ENCODE measurements at regions not wholly inside any gene's neighbourhood (a gene's known extent, or its start where the extent isn't known, plus 50 kb on each side); places are given as distances from the start of the nearest gene placed in this dataset.

DNA sequence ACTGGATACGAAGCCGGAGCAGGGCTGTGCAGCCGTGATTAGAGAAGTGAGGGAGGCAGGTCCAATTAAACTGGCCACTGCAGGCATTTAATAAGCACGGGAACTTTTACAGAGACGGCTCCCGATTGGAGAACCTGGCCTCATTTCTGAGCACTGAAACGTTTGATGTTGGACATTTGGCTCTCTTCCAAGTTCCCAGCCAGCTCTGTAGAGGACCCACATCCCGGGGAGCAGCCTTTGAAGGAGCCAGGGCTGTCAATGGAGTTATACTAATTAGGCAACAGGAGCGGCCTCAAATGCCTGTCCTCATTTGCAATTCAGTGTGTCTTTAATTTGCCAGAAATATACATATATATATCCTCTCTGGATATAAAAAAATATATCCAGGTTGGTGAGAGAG, 499.4 kb upstream of the C16orf82 start:
- H3K9me3 ChIP-seq (ENCODE audit: low read length): no peaks in the 10 kb centered on the region
- H3K36me3 ChIP-seq (replicated peaks in 1 of 2; ENCODE audit: control insufficient read depth in 1 of 2, insufficient read depth in 2 of 2, low read length in 2 of 2): no peaks in the 10 kb centered on the region
- H3K79me2 ChIP-seq (ENCODE audit: insufficient read depth, low read length): no peaks in the 10 kb centered on the region
- no peaks in the 10 kb centered on the region for H3K4me1 ChIP-seq (ENCODE audit: insufficient read depth, low read length)
- in situ Hi-C loops (cut with HindIII; ENCODE audit: extremely low pct_ligation_motif_present, low pct_unique_long_range_greater_than_20kb) (loop anchor here (25.0 kb wide), 1 partner anchor 730 kb away; no protein-coding TSS in a partner anchor), intact Hi-C loops (cut with micrococcal nuclease; ENCODE audit: unreplicated experiment) (loop anchor here (5.0 kb wide), 1 partner anchor 730 kb away; no protein-coding TSS in a partner anchor)
- DNase-seq (ENCODE audit: low spot score): no peak
- no peak overlapping the region for H3K4me3 ChIP-seq (replicated peaks in 1 of 3; ENCODE audit: insufficient read depth in 1 of 3, low read depth in 2 of 3, low read length in 3 of 3)
- no peaks in the 10 kb centered on the region for H4K20me1 ChIP-seq (ENCODE audit: insufficient read depth, low read length)
- CTCF ChIA-PET (ENCODE audit: low intra/inter-chr PET ratio, low total read pairs): no interaction called here
- FAIRE-seq: no peak
- no peak for ATAC-seq
- BruUV-seq (replicated peaks): no TSS peak
- POLR2A ChIA-PET: no interaction called here
- no peak overlapping the region for H3K27ac ChIP-seq (ENCODE audit: extremely low read length, insufficient read depth, low read length)
- WGBS (ENCODE audit: low lambda C conversion rate): 7% methylated on average over 9 of the region's 9 CpGs
- H3K4me2 ChIP-seq (ENCODE audit: low read depth, low read length): no peak overlapping the region
- H3K9ac ChIP-seq (ENCODE audit: insufficient read depth, low read depth, low read length): no peak overlapping the region
- TF ChIP-seq DNMT1 (CRISPR knock-in tag; IDR thresholded peaks at IDR 0.05) (no peak), ZNF549 (CRISPR knock-in tag; IDR thresholded peaks at IDR 0.05) (no peak), MAZ (IDR thresholded peaks at IDR 0.05; ENCODE audit: borderline replicate concordance, low read depth, low read length) (no peak), MAZ (CRISPR knock-in tag; IDR thresholded peaks at IDR 0.05; ENCODE audit: low read depth) (no peak), PHF20 (CRISPR knock-in tag; IDR thresholded peaks at IDR 0.05) (no peak), ZNF280B (CRISPR knock-in tag; IDR thresholded peaks at IDR 0.05; ENCODE audit: borderline replicate concordance) (no peak), PHF8 (CRISPR knock-in tag; IDR thresholded peaks at IDR 0.05) (no peak)
- TF ChIP-seq, protein P1, sequence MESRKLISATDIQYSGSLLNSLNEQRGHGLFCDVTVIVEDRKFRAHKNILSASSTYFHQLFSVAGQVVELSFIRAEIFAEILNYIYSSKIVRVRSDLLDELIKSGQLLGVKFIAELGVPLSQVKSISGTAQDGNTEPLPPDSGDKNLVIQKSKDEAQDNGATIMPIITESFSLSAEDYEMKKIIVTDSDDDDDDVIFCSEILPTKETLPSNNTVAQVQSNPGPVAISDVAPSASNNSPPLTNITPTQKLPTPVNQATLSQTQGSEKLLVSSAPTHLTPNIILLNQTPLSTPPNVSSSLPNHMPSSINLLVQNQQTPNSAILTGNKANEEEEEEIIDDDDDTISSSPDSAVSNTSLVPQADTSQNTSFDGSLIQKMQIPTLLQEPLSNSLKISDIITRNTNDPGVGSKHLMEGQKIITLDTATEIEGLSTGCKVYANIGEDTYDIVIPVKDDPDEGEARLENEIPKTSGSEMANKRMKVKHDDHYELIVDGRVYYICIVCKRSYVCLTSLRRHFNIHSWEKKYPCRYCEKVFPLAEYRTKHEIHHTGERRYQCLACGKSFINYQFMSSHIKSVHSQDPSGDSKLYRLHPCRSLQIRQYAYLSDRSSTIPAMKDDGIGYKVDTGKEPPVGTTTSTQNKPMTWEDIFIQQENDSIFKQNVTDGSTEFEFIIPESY (CRISPR knock-in tag; IDR thresholded peaks at IDR 0.05): no peak
- TF ChIP-seq, protein P2, sequence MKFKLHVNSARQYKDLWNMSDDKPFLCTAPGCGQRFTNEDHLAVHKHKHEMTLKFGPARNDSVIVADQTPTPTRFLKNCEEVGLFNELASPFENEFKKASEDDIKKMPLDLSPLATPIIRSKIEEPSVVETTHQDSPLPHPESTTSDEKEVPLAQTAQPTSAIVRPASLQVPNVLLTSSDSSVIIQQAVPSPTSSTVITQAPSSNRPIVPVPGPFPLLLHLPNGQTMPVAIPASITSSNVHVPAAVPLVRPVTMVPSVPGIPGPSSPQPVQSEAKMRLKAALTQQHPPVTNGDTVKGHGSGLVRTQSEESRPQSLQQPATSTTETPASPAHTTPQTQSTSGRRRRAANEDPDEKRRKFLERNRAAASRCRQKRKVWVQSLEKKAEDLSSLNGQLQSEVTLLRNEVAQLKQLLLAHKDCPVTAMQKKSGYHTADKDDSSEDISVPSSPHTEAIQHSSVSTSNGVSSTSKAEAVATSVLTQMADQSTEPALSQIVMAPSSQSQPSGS (CRISPR knock-in tag; IDR thresholded peaks at IDR 0.05): no peak
- H2AFZ ChIP-seq (ENCODE audit: low read length): no peak overlapping the region
- H3K27me3 ChIP-seq (ENCODE audit: control insufficient read depth in 1 of 2, insufficient read depth in 2 of 2, low read length in 2 of 2): no peaks in the 10 kb centered on the region; a peak in 1 of 5 replicates

All from HepG2 (cell line).